Parathyroid adenoma (tissue), 2 donors: ENCODE measurements at regions not wholly inside any gene's neighbourhood (a gene's known extent, or its start where the extent isn't known, plus 50 kb on each side); places are given as distances from the start of the nearest gene placed in this dataset.

Experiments used
- H2AFZ ChIP-seq: fragments of 300-600 bp; sonication (generic); one replicate; pipeline ENCODE4 v1.7.0; 2017; ENCODE audit warnings: antibody characterized with exemption, mild to moderate bottlenecking
- H3K27ac ChIP-seq: fragments of 300-600 bp; sonication (generic); one replicate; pipeline ENCODE4 v1.7.0; 2017
- H3K27me3 ChIP-seq: fragments of 300-600 bp; sonication (generic); one replicate; pipeline ENCODE4 v1.7.0; 2017; ENCODE audit warnings: low read length; ENCODE audit not compliant: control insufficient read depth, insufficient read depth
- H3K36me3 ChIP-seq: fragments of 300-600 bp; sonication (generic); one replicate; pipeline ENCODE4 v1.7.0; 2017; ENCODE audit warnings: low read length; ENCODE audit not compliant: control insufficient read depth, insufficient read depth
- H3K4me1 ChIP-seq: fragments of 300-600 bp; sonication (generic); one replicate; pipeline ENCODE4 v1.7.0; 2017; ENCODE audit warnings: control low read depth
- H3K4me2 ChIP-seq: fragments of 300-600 bp; sonication (generic); one replicate; pipeline ENCODE4 v1.7.0; 2017; ENCODE audit warnings: low read length
- H3K4me3 ChIP-seq: fragments of 300-600 bp; sonication (generic); one replicate; pipeline ENCODE4 v1.7.0; 2017; ENCODE audit warnings: low read depth, low read length
- H3K79me2 ChIP-seq: fragments of 300-600 bp; sonication (generic); one replicate; pipeline ENCODE4 v1.7.0; 2017; ENCODE audit warnings: control low read depth
- H3K9ac ChIP-seq: fragments of 300-600 bp; sonication (generic); one replicate; pipeline ENCODE4 v1.7.0; 2017; ENCODE audit warnings: mild to moderate bottlenecking
- H3K9me3 ChIP-seq: fragments of 300-600 bp; sonication (generic); one replicate; pipeline ENCODE4 v1.7.0; 2017; ENCODE audit warnings: low read length; ENCODE audit not compliant: control insufficient read depth
- CTCF ChIP-seq: fragments of 300-600 bp; sonication (generic); IDR thresholded peaks from one replicate; pipeline ENCODE4 v1.7.0; 2017; ENCODE audit warnings: antibody characterized with exemption, mild to moderate bottlenecking
- donor health status: primary hyperparathyroidism.

- H3K79me2 ChIP-seq: no peaks in the 10 kb centered on the region
- H3K4me3 ChIP-seq: no peak overlapping the region
- H3K4me1 ChIP-seq: no peaks in the 10 kb centered on the region
- H3K9ac ChIP-seq: no peak overlapping the region
- H3K27me3 ChIP-seq: no peaks in the 10 kb centered on the region
- TF ChIP-seq CTCF: no peak
- no peaks in the 10 kb centered on the region for H3K36me3 ChIP-seq
- no peaks in the 10 kb centered on the region for H3K9me3 ChIP-seq
- no peak overlapping the region for H3K4me2 ChIP-seq
- no peak overlapping the region for H2AFZ ChIP-seq
- no peak overlapping the region for H3K27ac ChIP-seq
These were observed 404.5 kb downstream of the INHBA start for GRCh38 chr7:41298409-41298808.

GRCh38 chr7:41297166-41297565 is 405.7 kb downstream of the INHBA start:
- Histone ChIP-seq H3K9ac (no peak overlapping the region), H3K4me2 (no peak overlapping the region), H3K27me3 (no peaks in the 10 kb centered on the region), H2AFZ (no peak overlapping the region), H3K27ac (no peak overlapping the region), H3K9me3 (no peaks in the 10 kb centered on the region), H3K4me3 (no peak overlapping the region), H3K79me2 (no peaks in the 10 kb centered on the region), H3K4me1 (no peaks in the 10 kb centered on the region), H3K36me3 (no peaks in the 10 kb centered on the region)
- no peak for TF ChIP-seq CTCF

- H3K9ac ChIP-seq: no peak overlapping the region
- no peaks in the 10 kb centered on the region for H3K4me1 ChIP-seq
- TF ChIP-seq CTCF: no peak
- H3K36me3 ChIP-seq: no peaks in the 10 kb centered on the region
- H3K9me3 ChIP-seq: no peaks in the 10 kb centered on the region
- H3K27me3 ChIP-seq: no peaks in the 10 kb centered on the region
- H3K27ac ChIP-seq: no peak overlapping the region
- H3K4me2 ChIP-seq: no peak overlapping the region
- no peak overlapping the region for H3K4me3 ChIP-seq
- no peak overlapping the region for H2AFZ ChIP-seq
- H3K79me2 ChIP-seq: no peaks in the 10 kb centered on the region
These were observed 407.5 kb downstream of the INHBA start for GRCh38 chr7:41295455-41295815.

DNA sequence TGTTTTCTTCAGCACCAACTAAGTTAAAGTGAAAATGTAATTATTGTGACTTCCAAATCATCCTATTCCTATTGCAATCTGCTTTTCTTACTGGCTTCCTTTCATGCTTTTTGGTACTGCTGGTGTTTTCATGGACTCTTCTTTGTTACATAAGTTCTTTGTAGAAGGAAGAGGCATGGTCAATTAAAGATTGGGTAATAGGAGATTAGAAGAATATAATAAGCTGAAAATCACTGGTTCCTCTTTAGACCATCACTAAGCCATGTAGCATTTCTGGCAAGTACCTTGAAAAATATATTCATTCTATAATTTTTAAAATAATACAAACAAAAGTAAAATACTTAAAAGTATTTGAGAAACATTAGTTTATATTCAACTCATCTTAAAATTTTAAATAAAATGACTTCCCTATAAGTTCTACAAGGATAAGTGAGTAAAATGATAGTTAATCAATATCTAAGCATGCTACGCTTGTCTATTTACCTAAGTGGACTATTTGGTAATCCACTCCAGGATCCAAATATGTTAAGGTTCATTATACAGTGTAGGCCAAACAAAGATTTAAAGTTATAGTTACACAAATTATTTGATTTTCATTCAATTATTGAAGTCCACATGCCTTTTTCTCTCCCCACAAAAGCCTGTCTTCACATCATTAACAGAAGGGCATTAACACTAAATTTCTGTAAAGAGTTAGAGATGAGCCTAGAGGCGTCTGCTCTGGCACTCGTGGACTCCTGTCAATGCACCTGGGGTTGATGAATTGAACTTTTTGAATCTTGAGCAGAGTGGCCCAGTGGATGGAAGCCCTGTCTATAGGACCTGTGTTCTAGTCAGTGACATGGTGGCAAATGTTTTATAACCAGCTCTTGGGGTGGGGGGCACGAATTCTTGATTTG is 408.1 kb downstream of the INHBA start:
- Histone ChIP-seq H3K27me3 (no peaks in the 10 kb centered on the region), H3K9me3 (no peaks in the 10 kb centered on the region)
- no peak for TF ChIP-seq CTCF

DNA sequence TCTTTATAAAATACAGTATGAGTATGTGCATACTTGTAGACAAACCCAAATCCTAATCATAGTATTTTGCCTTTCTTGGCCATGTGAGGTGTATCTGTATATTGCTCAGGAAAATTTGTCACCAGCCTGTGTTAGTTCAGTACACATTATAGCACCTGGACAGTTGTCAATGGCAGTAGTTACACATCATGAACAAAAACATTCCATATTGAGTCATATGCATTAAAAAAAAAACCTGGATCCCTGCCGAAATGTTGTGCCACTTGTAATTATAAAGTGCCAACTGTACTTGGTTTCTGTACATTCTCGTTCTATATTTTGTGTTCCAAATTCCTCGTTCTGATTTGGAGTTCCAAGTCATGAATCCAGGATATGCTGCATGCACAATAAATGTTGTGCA is 410.4 kb downstream of the INHBA start:
- Histone ChIP-seq H3K4me1 (no peaks in the 10 kb centered on the region), H3K79me2 (no peaks in the 10 kb centered on the region), H3K4me2 (no peak overlapping the region), H2AFZ (no peak overlapping the region), H3K9me3 (no peaks in the 10 kb centered on the region), H3K9ac (no peak overlapping the region), H3K27ac (no peak overlapping the region), H3K4me3 (no peak overlapping the region), H3K27me3 (no peaks in the 10 kb centered on the region), H3K36me3 (no peaks in the 10 kb centered on the region)
- TF ChIP-seq CTCF: no peak

More for the DNA sequence above, 408.1 kb downstream of the INHBA start:
- H2AFZ ChIP-seq: no peak overlapping the region
- H3K4me1 ChIP-seq: no peaks in the 10 kb centered on the region
- H3K4me2 ChIP-seq: no peak overlapping the region
- H3K79me2 ChIP-seq: no peaks in the 10 kb centered on the region
- H3K9ac ChIP-seq: no peak overlapping the region
- no peak overlapping the region for H3K4me3 ChIP-seq
- H3K27ac ChIP-seq: no peak overlapping the region
- H3K36me3 ChIP-seq: no peaks in the 10 kb centered on the region
